Rectal smooth muscle tissue (tissue), 1 donor: ENCODE measurements at regions not wholly inside any gene's neighbourhood (a gene's known extent, or its start where the extent isn't known, plus 50 kb on each side); places are given as distances from the start of the nearest gene placed in this dataset.
A peak's percentile ranks its signal among the peaks of the same experiment; 100 is the strongest.

Source experiments
- H3K27ac ChIP-seq: one replicate; pipeline ENCODE4 v1.7.0; 2013; ENCODE audit warnings: low read depth, low read length, inconsistent platforms
- H3K27me3 ChIP-seq: one replicate; pipeline ENCODE4 v1.7.0; 2013; ENCODE audit warnings: low read length; ENCODE audit not compliant: control insufficient read depth, insufficient read depth
- H3K36me3 ChIP-seq: one replicate; pipeline ENCODE4 v1.7.0; 2013; ENCODE audit warnings: low read length; ENCODE audit not compliant: control insufficient read depth, insufficient read depth
- H3K4me1 ChIP-seq: one replicate; pipeline ENCODE4 v1.7.0; 2013; ENCODE audit warnings: low read length; ENCODE audit not compliant: control insufficient read depth, insufficient read depth
- H3K4me3 ChIP-seq: one replicate; pipeline ENCODE4 v1.7.0; 2013; ENCODE audit warnings: low read length
- H3K9ac ChIP-seq: one replicate; pipeline ENCODE4 v1.7.0; 2013; ENCODE audit warnings: low read length

DNA sequence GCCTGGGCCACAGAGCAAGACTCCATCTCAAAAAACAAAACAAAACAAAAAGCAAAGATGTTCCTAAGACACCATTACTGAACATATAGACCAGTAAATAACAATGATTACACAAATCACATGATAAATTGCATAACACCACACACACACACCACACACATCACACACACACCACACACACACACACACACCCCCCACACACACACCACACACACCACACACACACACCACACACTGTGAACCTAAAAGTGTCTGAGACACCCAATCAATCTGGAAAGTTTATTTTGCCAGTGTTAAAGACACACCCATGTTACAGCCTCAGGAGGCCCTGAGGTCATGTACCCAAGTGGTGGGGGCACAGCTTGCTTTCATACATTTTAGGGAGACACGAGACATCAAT lies 62.6 kb upstream of the ASAP2 start:
- H3K4me1 ChIP-seq = peaks cover 7% of the 10 kb centered on the region

DNA sequence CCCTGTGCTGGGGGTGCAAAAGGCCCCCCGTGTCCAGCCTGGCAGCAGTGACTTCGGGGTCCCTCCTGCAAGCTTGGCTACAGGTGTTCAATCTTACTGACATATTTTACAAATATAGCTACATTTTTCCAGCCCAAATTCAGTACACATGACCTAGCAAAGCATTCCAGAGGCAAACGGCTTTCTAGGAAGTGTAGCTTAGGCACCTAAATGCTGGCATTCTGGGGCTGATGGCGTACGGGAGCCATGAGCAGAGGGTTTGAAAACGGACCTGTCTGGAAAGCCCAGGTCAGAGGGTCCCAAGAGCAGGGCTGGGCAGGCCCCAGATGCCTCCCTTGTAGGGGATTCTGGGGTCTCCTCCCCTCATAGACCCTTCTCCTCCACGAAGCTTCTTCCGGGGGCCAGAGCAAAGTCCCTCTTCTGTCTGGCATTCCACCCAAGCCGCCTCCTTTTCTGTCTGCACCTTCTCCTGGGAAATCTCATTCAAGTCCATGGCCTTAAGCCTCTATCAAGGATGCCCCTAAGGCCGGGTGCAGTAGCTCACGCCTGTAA lies 63.3 kb upstream of the ASAP2 start:
- H3K27ac ChIP-seq = peak overlapping the region; percentile 35
- no peak overlapping the region for H3K9ac ChIP-seq

More for the DNA sequence above, 62.6 kb upstream of the ASAP2 start:
- no peaks in the 10 kb centered on the region for H3K27me3 ChIP-seq
- H3K27ac ChIP-seq = no peak overlapping the region
- no peaks in the 10 kb centered on the region for H3K36me3 ChIP-seq
- no peak overlapping the region for H3K4me3 ChIP-seq
- no peak overlapping the region for H3K9ac ChIP-seq

GRCh38 chr2:9142551-9143263 lies 63.9 kb upstream of the ASAP2 start:
- H3K4me1 ChIP-seq = peaks cover 7% of the 10 kb centered on the region
- no peaks in the 10 kb centered on the region for H3K27me3 ChIP-seq
- H3K9ac ChIP-seq = peak overlapping the region; percentile 27
- peak overlapping the region; percentile 54 for H3K4me3 ChIP-seq
- H3K27ac ChIP-seq = peak overlapping the region; percentile 35
- H3K36me3 ChIP-seq = no peaks in the 10 kb centered on the region

More for the DNA sequence above, 63.3 kb upstream of the ASAP2 start:
- Histone ChIP-seq H3K27me3 (no peaks in the 10 kb centered on the region), H3K36me3 (no peaks in the 10 kb centered on the region), H3K4me3 (peak overlapping the region; percentile 54), H3K4me1 (peaks cover 7% of the 10 kb centered on the region)

DNA sequence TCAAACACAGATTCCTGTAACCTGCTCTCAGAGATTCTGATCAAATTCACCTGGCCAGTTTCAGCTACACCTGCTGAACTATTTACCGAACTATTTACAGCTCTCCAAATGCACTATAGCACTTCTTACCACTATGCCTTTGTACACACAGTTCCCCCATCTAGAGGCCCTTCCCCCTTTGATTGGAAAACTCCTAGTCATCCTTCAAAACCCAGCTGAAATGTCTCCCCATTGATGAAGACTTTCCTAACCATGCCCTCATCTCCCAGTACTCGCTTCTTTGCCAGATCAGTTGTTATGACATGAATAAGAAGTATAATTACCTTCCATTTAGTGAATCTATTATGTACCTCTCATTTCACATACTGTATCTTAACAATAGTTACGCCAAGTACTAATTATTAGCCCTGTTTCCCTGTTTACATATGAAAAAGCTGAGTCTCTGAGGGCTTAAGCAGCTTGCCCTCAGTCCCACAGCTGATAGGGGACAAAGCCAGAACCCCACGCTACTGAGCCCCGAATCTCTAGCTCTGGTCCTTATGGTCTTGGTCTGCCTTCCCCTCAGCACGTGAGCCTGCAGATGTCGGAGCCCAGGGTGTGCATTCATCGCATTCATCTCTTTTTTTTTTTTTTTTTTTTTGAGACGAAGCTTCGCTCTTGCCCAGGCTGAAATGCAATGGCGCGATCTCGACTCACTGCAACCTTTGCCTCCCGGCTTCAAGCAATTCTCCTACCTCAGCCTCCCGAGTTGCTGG lies 64.7 kb upstream of the ASAP2 start:
- no peaks in the 10 kb centered on the region for H3K36me3 ChIP-seq
- no peak overlapping the region for H3K9ac ChIP-seq
- H3K4me3 ChIP-seq = no peak overlapping the region
- H3K4me1 ChIP-seq = peaks cover 7% of the 10 kb centered on the region
- H3K27me3 ChIP-seq = no peaks in the 10 kb centered on the region
- H3K27ac ChIP-seq = no peak overlapping the region

GRCh38 chr2:9141091-9141667 lies 65.4 kb upstream of the ASAP2 start:
- H3K4me1 ChIP-seq = peaks cover 7% of the 10 kb centered on the region
- H3K27me3 ChIP-seq = no peaks in the 10 kb centered on the region
- H3K36me3 ChIP-seq = no peaks in the 10 kb centered on the region
- no peak overlapping the region for H3K27ac ChIP-seq
- H3K9ac ChIP-seq = no peak overlapping the region
- H3K4me3 ChIP-seq = no peak overlapping the region

DNA sequence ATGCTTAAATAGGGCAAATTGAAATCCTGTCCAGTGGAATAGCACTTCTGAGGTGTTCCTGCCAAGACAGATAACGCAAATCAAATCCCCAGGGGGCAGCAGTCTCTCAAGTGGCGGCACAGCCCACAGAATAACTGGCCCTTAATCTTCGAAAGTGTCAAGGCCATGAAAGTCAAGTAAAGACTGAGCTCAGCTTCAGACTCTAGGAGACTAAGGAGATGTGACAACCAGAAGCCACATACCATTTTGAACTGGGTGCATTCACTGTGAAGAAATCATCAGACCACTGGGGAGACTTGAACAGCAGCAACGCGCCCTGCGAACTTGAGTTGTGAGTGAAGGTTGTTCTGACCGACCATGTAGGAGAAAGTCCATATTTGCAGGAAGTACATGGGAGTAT lies 66.0 kb upstream of the ASAP2 start:
- Histone ChIP-seq H3K27ac (no peak overlapping the region), H3K27me3 (no peaks in the 10 kb centered on the region), H3K4me1 (peaks cover 7% of the 10 kb centered on the region), H3K4me3 (no peak overlapping the region), H3K36me3 (no peaks in the 10 kb centered on the region), H3K9ac (no peak overlapping the region)

- H3K4me1 ChIP-seq = peaks cover 7% of the 10 kb centered on the region
- no peaks in the 10 kb centered on the region for H3K36me3 ChIP-seq
- no peak overlapping the region for H3K9ac ChIP-seq
- H3K27ac ChIP-seq = no peak overlapping the region
- H3K27me3 ChIP-seq = no peaks in the 10 kb centered on the region
- H3K4me3 ChIP-seq = no peak overlapping the region
These were observed 66.8 kb upstream of the ASAP2 start for GRCh38 chr2:9139491-9140443.

GRCh38 chr2:9137379-9138150 lies 69.0 kb upstream of the ASAP2 start:
- peak overlapping the region; percentile 37 for H3K4me3 ChIP-seq
- no peak overlapping the region for H3K9ac ChIP-seq
- no peaks in the 10 kb centered on the region for H3K36me3 ChIP-seq
- H3K27me3 ChIP-seq = no peaks in the 10 kb centered on the region
- no peak overlapping the region for H3K27ac ChIP-seq
- H3K4me1 ChIP-seq = peaks cover 2% of the 10 kb centered on the region

DNA sequence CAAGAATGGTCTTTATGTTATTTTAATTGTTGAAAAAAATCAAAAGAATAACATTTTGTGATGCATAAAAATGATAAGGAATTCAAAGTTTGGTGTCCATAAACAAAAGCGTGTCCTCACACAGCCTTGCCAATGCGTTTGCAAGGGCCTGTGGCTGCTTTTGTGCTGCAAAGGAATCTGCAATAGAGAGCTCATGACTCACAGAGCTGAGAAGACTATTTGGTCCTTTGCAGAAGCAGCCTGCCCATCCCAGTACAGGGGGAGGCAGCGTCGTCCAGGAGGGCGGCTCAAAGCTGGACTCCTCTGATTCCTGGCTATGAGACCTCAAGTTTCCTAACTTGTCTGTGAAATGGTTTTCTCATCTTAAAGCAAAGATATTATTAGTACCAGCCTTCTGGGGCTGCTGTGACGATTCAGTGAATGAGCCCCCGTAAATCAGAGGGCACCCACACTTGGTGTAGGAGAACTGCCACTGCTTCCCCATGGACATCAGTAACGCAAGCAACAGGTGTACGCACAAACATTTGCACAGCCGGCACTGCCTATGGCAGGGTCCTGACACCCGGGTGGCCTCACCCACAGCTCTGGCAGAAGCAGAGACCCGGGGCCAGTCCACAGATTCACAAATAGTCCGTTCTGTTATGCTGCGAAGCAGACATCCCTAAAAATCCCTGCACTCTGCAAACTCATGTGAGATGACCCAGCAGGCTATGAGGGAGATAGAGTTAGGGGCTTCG lies 70.6 kb upstream of the ASAP2 start:
- no peak overlapping the region for H3K27ac ChIP-seq

DNA sequence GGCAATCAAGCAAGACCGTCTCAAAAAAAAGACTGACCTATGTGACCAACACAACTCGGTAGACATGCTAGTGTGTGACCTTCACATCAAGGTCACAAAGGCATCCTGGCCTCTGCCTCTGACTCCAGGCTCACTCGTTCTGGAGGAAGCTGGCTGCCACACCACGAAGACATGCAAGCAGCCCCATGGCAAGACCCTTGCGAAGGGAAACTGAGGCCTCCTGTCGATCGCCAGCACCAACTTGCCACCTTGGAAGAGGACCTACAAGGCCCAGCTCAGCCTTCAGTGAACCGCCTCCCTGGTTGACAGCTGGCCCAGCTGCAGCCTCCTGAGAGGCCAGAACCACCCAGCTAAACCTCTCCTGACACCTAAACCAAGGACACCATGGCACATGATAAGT lies 79.3 kb upstream of the ASAP2 start:
- no peaks in the 10 kb centered on the region for H3K27me3 ChIP-seq
- H3K36me3 ChIP-seq = no peaks in the 10 kb centered on the region
- no peaks in the 10 kb centered on the region for H3K4me1 ChIP-seq
- H3K4me3 ChIP-seq = no peak overlapping the region
- no peak overlapping the region for H3K9ac ChIP-seq
- H3K27ac ChIP-seq = no peak overlapping the region

More for the DNA sequence above, 70.6 kb upstream of the ASAP2 start:
- Histone ChIP-seq H3K4me3 (no peak overlapping the region), H3K36me3 (no peaks in the 10 kb centered on the region), H3K9ac (no peak overlapping the region), H3K27me3 (no peaks in the 10 kb centered on the region), H3K4me1 (no peaks in the 10 kb centered on the region)

GRCh38 chr2:9126540-9126939 lies 80.1 kb upstream of the ASAP2 start:
- H3K27ac ChIP-seq = no peak overlapping the region
- H3K9ac ChIP-seq = no peak overlapping the region
- no peaks in the 10 kb centered on the region for H3K4me1 ChIP-seq
- H3K27me3 ChIP-seq = no peaks in the 10 kb centered on the region
- H3K4me3 ChIP-seq = no peak overlapping the region
- no peaks in the 10 kb centered on the region for H3K36me3 ChIP-seq
